Glutamatergic neuron (in vitro differentiated cells): ENCODE measurements at regions not wholly inside any gene's neighbourhood (a gene's known extent, or its start where the extent isn't known, plus 50 kb on each side); places are given as distances from the start of the nearest gene placed in this dataset.

Experiments
- DNase-seq: peaks from one replicate; pipeline ENCODE4 v3.0.0; 2022
- H3K27ac Mint-ChIP-seq: one replicate; pipeline ENCODE4 v1.8.0; 2020; ENCODE audit warnings: mild to moderate bottlenecking, mixed read lengths, inconsistent platforms; ENCODE audit not compliant: unreplicated experiment
- H3K27me3 Mint-ChIP-seq: one replicate; pipeline ENCODE4 v1.8.0; 2020; ENCODE audit warnings: mild to moderate bottlenecking, moderate library complexity, mixed read lengths, inconsistent platforms; ENCODE audit not compliant: unreplicated experiment
- H3K36me3 Mint-ChIP-seq: one replicate; pipeline ENCODE4 v1.8.0; 2020; ENCODE audit warnings: mild to moderate bottlenecking, mixed read lengths, inconsistent platforms; ENCODE audit not compliant: unreplicated experiment
- H3K4me1 Mint-ChIP-seq: one replicate; pipeline ENCODE4 v1.8.0; 2020; ENCODE audit warnings: mild to moderate bottlenecking, low read depth, mixed read lengths, inconsistent platforms; ENCODE audit not compliant: unreplicated experiment
- H3K4me3 Mint-ChIP-seq: one replicate; pipeline ENCODE4 v1.8.0; 2020; ENCODE audit warnings: mild to moderate bottlenecking, mixed read lengths, inconsistent platforms; ENCODE audit not compliant: unreplicated experiment
- H3K9me3 Mint-ChIP-seq: one replicate; pipeline ENCODE4 v1.8.0; 2020; ENCODE audit warnings: mild to moderate bottlenecking, moderate library complexity, mixed read lengths, inconsistent platforms; ENCODE audit not compliant: unreplicated experiment
- TF ChIP-seq, protein P1 (sequence below): fragments of 200-600 bp; sonication (generic); IDR thresholded peaks from one replicate; pipeline ENCODE4 v1.5.0; 2021; ENCODE audit not compliant: partially characterized antibody, unreplicated experiment

DNA sequence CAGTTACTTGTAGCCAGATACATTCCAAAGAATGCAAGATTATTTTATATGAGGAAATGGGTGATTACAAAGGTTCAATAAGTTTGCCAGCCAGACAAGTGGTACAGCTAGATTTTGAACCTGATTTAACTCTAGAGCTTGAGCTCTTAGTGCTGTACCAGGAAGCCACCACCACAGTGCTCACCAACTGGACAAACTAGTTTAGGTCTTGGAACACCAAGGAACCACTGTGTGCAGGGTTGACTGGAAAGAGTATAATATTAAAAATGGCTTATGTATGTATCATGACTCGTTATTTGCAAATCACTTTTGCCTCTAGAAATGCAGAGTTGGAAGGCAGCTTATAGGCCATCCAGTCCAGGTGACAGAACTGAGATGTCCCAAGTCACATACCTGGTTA lies 177.2 kb downstream of the TXNL1 start:
- no peaks in the 10 kb centered on the region for H3K4me1 Mint-ChIP-seq
- H3K4me3 Mint-ChIP-seq = no peak overlapping the region
- H3K27me3 Mint-ChIP-seq = no peaks in the 10 kb centered on the region
- DNase-seq = no peak
- H3K27ac Mint-ChIP-seq = no peak overlapping the region
- TF ChIP-seq, protein P1, sequence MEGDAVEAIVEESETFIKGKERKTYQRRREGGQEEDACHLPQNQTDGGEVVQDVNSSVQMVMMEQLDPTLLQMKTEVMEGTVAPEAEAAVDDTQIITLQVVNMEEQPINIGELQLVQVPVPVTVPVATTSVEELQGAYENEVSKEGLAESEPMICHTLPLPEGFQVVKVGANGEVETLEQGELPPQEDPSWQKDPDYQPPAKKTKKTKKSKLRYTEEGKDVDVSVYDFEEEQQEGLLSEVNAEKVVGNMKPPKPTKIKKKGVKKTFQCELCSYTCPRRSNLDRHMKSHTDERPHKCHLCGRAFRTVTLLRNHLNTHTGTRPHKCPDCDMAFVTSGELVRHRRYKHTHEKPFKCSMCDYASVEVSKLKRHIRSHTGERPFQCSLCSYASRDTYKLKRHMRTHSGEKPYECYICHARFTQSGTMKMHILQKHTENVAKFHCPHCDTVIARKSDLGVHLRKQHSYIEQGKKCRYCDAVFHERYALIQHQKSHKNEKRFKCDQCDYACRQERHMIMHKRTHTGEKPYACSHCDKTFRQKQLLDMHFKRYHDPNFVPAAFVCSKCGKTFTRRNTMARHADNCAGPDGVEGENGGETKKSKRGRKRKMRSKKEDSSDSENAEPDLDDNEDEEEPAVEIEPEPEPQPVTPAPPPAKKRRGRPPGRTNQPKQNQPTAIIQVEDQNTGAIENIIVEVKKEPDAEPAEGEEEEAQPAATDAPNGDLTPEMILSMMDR = no peak
- H3K9me3 Mint-ChIP-seq = peaks cover 2% of the 10 kb centered on the region
- H3K36me3 Mint-ChIP-seq = no peaks in the 10 kb centered on the region

DNA sequence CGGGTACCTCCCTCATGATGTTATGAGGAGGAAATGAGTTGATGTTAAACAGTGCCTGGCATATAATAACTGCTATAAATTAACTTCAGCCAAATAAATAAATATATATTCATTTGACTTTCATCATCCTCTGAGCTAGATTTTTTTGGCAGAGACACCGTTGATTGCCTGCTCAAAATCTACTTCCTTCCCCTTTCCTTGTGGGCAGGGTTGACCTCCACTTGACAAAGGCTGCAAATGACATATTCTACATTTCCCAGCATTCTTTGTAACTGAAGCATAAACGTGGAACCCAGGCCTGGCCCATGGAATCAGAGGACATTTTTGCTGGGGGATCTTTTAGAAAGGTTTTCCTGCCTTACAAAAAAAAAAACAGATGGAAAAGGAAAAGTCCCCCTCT lies 177.8 kb downstream of the TXNL1 start:
- Mint-ChIP-seq H3K36me3 (no peaks in the 10 kb centered on the region), H3K9me3 (no peaks in the 10 kb centered on the region), H3K4me1 (no peaks in the 10 kb centered on the region), H3K27ac (no peak overlapping the region), H3K4me3 (no peak overlapping the region), H3K27me3 (no peaks in the 10 kb centered on the region)
- no peak for DNase-seq
- TF ChIP-seq, protein P1 = no peak

DNA sequence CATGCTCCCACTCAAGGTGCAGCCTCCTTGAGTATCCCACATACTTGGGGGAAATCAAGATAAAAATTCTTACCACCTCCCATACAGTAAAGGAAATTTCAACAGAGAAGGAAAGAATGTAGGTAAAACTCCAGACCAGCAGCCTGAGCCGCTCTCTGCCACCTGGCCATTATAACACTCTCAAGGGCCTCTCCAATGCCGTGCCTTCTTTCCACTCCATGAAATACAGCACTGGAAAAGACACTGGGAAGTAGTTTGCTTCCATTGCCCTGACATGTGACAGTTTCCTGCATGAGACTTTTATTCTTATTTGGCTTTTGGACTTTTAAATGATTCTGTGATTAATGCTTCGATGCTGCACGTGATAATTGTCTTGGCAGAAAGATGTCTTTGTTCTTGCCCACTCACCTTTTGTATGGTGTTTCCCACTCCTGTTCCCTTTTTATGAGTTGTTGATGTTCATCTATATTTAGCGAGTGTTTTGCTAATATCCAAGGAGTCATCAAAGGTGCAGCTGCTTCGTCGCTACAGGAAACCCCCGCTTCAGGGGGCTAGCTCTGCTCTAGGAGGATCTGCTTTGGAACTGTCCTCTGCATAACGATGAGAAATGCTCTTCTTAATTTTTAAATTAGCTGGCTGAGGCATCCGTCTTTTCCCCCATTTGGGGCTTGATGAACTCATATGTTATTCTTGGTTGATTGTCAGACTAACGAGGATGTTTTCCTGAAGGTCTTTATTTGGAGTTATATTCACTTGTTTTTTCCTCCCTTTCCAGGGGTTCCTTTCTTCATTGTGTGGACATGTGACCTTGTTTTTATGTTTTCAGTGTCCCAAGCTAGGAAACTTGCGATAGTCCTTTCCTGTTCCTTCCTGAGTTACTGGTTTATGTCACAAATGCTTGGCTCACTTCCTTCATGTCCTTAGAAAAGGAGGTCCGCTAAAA lies 179.4 kb downstream of the TXNL1 start:
- no peaks in the 10 kb centered on the region for H3K27me3 Mint-ChIP-seq
- no peak overlapping the region for H3K4me3 Mint-ChIP-seq
- H3K36me3 Mint-ChIP-seq = no peaks in the 10 kb centered on the region
- no peak overlapping the region for H3K27ac Mint-ChIP-seq
- no peak for DNase-seq
- TF ChIP-seq, protein P1 = no peak
- no peaks in the 10 kb centered on the region for H3K9me3 Mint-ChIP-seq
- no peaks in the 10 kb centered on the region for H3K4me1 Mint-ChIP-seq

DNA sequence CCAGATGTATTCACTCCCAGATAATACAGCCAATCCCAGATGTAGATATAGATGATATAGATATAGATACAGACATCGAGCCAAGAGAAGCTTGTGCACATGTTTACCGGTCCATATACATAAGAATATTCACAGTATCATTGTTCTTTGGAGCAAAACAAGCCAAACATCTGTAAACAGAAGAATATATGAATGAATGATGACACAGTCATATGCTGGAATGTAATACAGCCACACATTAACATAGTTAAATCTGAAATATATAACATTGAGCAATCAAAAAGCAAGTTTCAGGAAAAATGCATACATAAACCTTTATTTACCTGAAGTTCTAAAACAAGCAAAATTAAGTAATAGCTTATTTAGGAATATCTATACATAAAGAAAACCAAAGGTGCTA lies 182.5 kb downstream of the TXNL1 start:
- TF ChIP-seq, protein P1 = no peak
- H3K4me1 Mint-ChIP-seq = no peaks in the 10 kb centered on the region

DNA sequence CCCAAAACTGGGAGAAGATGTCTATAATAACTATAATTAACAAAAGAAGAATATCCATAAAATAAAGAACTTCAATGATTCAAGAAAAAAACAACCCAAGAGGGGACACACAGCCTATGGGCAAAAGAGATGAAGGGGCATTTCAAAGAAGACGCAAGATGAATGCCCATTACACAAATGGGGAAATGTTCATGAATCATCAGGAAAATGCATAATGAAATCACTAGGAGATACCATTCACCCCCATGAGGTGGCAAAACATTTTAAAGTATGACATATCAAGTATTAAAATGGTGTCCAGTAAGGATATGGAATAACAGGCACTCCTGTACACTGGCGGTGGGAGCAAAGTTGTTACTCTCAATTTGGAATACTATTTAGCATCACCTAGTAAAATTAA lies 183.3 kb downstream of the TXNL1 start:
- no peaks in the 10 kb centered on the region for H3K36me3 Mint-ChIP-seq
- TF ChIP-seq, protein P1 = no peak
- no peak for DNase-seq
- no peaks in the 10 kb centered on the region for H3K27me3 Mint-ChIP-seq
- no peaks in the 10 kb centered on the region for H3K4me1 Mint-ChIP-seq
- H3K27ac Mint-ChIP-seq = no peak overlapping the region
- no peaks in the 10 kb centered on the region for H3K9me3 Mint-ChIP-seq
- H3K4me3 Mint-ChIP-seq = no peak overlapping the region

More for the DNA sequence above, 182.5 kb downstream of the TXNL1 start:
- Mint-ChIP-seq H3K9me3 (no peaks in the 10 kb centered on the region), H3K27ac (no peak overlapping the region), H3K27me3 (no peaks in the 10 kb centered on the region), H3K36me3 (no peaks in the 10 kb centered on the region), H3K4me3 (no peak overlapping the region)
- no peak for DNase-seq
